ENCODE measurements at regions not wholly inside any gene's neighbourhood (a gene's known extent, or its start where the extent isn't known, plus 50 kb on each side); places are given as distances from the start of the nearest gene placed in this dataset.

DNA sequence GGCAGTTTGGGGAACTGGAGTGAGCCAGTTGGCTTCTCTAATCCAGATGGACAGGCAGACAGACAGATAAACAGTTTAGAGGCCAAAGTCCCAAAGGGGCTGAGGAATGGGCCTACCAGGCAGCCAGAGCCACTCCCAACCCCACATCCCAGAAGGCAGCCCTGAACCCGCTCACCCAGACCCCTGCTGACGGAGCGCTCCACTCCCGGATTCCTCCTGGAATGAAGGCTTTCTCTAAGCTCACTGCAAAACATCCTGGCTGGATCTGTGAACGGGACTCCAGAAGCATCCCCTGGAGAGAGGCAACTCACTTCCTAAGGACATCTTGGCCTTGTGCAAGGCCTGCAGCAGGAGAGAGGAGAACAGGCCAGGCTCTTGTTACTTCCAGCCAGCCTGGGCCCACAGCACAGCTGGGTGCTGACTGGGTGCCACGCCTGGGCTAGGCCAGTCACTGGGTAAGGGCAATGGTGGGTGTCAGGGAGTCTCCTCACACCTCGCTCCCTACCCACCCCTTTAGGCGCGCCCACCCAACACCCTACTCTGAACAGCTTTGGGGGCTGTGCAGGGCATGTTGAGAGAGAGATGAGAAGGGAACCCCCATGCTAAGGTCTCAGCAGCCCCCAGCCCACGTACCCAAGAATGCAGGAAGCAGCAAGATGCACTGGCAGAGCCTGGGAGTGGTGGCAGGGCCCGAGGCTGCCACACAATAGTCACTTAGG lies 168.6 kb upstream of the ZMIZ1 start:
- intact Hi-C loops (cut with micrococcal nuclease): no loop called here
- Histone ChIP-seq H3K36me3 (ENCODE audit: low read depth, low read length) (no peaks in the 10 kb centered on the region), H3F3A (ENCODE audit: low read length, unreplicated experiment) (no peaks in the 10 kb centered on the region), H4K20me1 (ENCODE audit: low read length) (no peaks in the 10 kb centered on the region), H3K79me2 (ENCODE audit: low read length) (no peaks in the 10 kb centered on the region), H3K27ac (ENCODE audit: low read length) (no peak overlapping the region), H3K4me2 (ENCODE audit: low read length) (no peak overlapping the region), H3K9ac (ENCODE audit: low read length) (no peak overlapping the region), H3K4me1 (ENCODE audit: insufficient read depth, low read length) (no peaks in the 10 kb centered on the region), H3K9me2 (replicated peaks; ENCODE audit: low read length) (peaks cover 8% of the 10 kb centered on the region; the same call in 1 of the 2 replicates), H3K27me3 (ENCODE audit: low read length) (peaks cover 14% of the 10 kb centered on the region; the same call in 1 of the 2 replicates), H3K9me3 (ENCODE audit: low read length) (no peaks in the 10 kb centered on the region), H3K4me3 (ENCODE audit: low read length) (no peak overlapping the region), H2AFZ (ENCODE audit: low read length) (no peak overlapping the region)
- no TSS peak for BruUV-seq (replicated peaks)
- no peak for DNase-seq
- ChIA-PET CTCF (no interaction called here), POLR2A (ENCODE audit: unreplicated experiment) (no interaction called here)
- ATAC-seq: peak; percentile 21; the same call in 1 of the 2 replicates
- TF ChIP-seq EZH2 (IDR thresholded peaks at IDR 0.05; ENCODE audit: low read length, unreplicated experiment): no peak
- TF ChIP-seq, protein P1, sequence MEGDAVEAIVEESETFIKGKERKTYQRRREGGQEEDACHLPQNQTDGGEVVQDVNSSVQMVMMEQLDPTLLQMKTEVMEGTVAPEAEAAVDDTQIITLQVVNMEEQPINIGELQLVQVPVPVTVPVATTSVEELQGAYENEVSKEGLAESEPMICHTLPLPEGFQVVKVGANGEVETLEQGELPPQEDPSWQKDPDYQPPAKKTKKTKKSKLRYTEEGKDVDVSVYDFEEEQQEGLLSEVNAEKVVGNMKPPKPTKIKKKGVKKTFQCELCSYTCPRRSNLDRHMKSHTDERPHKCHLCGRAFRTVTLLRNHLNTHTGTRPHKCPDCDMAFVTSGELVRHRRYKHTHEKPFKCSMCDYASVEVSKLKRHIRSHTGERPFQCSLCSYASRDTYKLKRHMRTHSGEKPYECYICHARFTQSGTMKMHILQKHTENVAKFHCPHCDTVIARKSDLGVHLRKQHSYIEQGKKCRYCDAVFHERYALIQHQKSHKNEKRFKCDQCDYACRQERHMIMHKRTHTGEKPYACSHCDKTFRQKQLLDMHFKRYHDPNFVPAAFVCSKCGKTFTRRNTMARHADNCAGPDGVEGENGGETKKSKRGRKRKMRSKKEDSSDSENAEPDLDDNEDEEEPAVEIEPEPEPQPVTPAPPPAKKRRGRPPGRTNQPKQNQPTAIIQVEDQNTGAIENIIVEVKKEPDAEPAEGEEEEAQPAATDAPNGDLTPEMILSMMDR (conservative IDR thresholded peaks at IDR 0.05; ENCODE audit: low read depth, low read length): no peak
- no peak for TF ChIP-seq EZH2phosphoT487 (IDR thresholded peaks at IDR 0.05; ENCODE audit: borderline replicate concordance, low read length)

DNA sequence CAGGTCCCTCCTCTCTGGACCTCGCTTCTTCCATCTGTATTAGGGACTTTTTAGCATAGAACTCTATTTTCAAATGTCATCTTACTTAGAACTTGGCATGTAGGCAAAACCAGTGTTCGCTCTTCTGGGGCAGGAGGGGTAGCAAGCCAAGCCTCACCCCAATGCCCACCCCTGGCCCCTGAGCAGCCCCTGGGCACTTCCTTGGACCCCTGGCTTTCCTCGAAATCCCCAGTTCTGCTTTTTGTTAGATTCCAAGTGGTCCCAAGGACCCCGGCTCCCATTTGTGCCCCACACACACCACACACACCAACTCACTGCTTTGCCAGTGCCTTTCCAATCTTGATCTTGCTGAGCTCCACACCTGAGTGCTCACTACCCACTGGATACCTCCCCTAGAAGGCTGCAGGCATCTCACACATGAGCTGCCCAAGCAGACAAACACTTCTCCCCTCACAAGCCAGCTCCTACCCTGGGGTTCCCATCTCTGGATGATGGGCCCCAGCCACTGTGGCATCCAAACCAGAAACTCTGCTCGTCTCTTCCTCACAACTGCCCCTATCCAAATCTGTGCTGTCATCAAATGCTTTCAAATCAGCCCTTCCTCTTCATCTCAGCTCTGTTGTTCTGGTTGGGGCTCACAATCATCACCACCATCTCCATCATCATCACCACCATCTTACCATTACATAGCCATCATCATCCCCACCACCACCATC lies 167.9 kb upstream of the ZMIZ1 start:
- no TSS peak for BruUV-seq (replicated peaks)
- H3K4me2 ChIP-seq (ENCODE audit: low read length): no peak overlapping the region

More for the DNA sequence above, 167.9 kb upstream of the ZMIZ1 start:
- CTCF ChIA-PET: no interaction called here
- Histone ChIP-seq H2AFZ (ENCODE audit: low read length) (no peak overlapping the region), H3K79me2 (ENCODE audit: low read length) (no peaks in the 10 kb centered on the region), H3K9me2 (replicated peaks; ENCODE audit: low read length) (peaks cover 8% of the 10 kb centered on the region; the same call in 1 of the 2 replicates), H3K4me3 (ENCODE audit: low read length) (no peak overlapping the region), H3K27ac (ENCODE audit: low read length) (no peak overlapping the region), H4K20me1 (ENCODE audit: low read length) (no peaks in the 10 kb centered on the region), H3K27me3 (ENCODE audit: low read length) (peaks cover 14% of the 10 kb centered on the region; the same call in 1 of the 2 replicates), H3F3A (ENCODE audit: low read length, unreplicated experiment) (no peaks in the 10 kb centered on the region), H3K36me3 (ENCODE audit: low read depth, low read length) (no peaks in the 10 kb centered on the region), H3K4me1 (ENCODE audit: insufficient read depth, low read length) (no peaks in the 10 kb centered on the region), H3K9ac (ENCODE audit: low read length) (no peak overlapping the region), H3K9me3 (ENCODE audit: low read length) (no peaks in the 10 kb centered on the region)
- POLR2A ChIA-PET (ENCODE audit: unreplicated experiment): no interaction called here
- ATAC-seq (no peak), DNase-seq (no peak)
- intact Hi-C loops (cut with micrococcal nuclease): no loop called here
- no peak for TF ChIP-seq EZH2phosphoT487 (IDR thresholded peaks at IDR 0.05; ENCODE audit: borderline replicate concordance, low read length)
- TF ChIP-seq, protein P1 (conservative IDR thresholded peaks at IDR 0.05; ENCODE audit: low read depth, low read length): no peak
- TF ChIP-seq EZH2 (IDR thresholded peaks at IDR 0.05; ENCODE audit: low read length, unreplicated experiment): no peak

All from PC-3 (cell line).